NT2/D1 (cell line): ENCODE measurements at regions not wholly inside any gene's neighbourhood (a gene's known extent, or its start where the extent isn't known, plus 50 kb on each side); places are given as distances from the start of the nearest gene placed in this dataset.

Experiments used
- SUZ12 ChIP-seq: IDR thresholded peaks from 2 replicates; pipeline ENCODE4 v1.6.1; 2011; ENCODE audit not compliant: insufficient read length, insufficient read depth; ENCODE audit errors: extremely low read depth
- YY1 ChIP-seq: IDR thresholded peaks from 2 replicates; pipeline ENCODE4 v1.6.1; 2011; ENCODE audit not compliant: insufficient read length, insufficient read depth
- ZNF274 ChIP-seq: IDR thresholded peaks from 2 replicates; pipeline ENCODE4 v1.6.1; 2011; ENCODE audit warnings: mild to moderate bottlenecking, low read depth, low read length

- TF ChIP-seq SUZ12 (no peak), YY1 (no peak), ZNF274 (no peak)
Observed at GRCh38 chr7:46844486-46844885, 737.4 kb downstream of the TNS3 start.
